Sigmoid colon (tissue), 3 donors: ENCODE measurements at regions not wholly inside any gene's neighbourhood (a gene's known extent, or its start where the extent isn't known, plus 50 kb on each side); places are given as distances from the start of the nearest gene placed in this dataset.

Experiments
- CTCF ChIP-seq, 4 experiments: fragments of 450-650 bp in 3 of 4; fragments of 200-600 bp in 1 of 4; IDR thresholded peaks; one replicate each; pipeline ENCODE4 v1.5.1; 2016 to 2019; ENCODE audit warnings: antibody characterized with exemption in 4 of 4, mild to moderate bottlenecking in 3 of 4, moderate library complexity in 2 of 4
- POLR2A ChIP-seq, 2 donors: fragments of 450-650 bp; IDR thresholded peaks; one replicate each; pipeline ENCODE4 v1.6.1; 2016; ENCODE audit warnings: antibody characterized with exemption in 2 of 2, mild to moderate bottlenecking in 2 of 2, moderate library complexity in 2 of 2

GRCh38 chr11:131303611-131304119 lies 66.8 kb upstream of the NTM start:
- TF ChIP-seq POLR2A (IDR thresholded peaks at IDR 0.05) (no peak), CTCF (IDR thresholded peaks at IDR 0.05) (no peak)
